Activated CD4-positive, alpha-beta T cell treated with anti-CD3 and anti-CD28 coated beads, Interleukin-2, amount 10 ng/mL, durations not matched to agents 7 days and 5 days (primary cell): ENCODE measurements at regions not wholly inside any gene's neighbourhood (a gene's known extent, or its start where the extent isn't known, plus 50 kb on each side); places are given as distances from the start of the nearest gene placed in this dataset.

Experiments used
- CTCF ChIA-PET: fragments of 350-600 bp; sonication (Branson Sonifier 250); formaldehyde crosslinking; loops from one replicate; lab custom pipeline; 2021; ENCODE audit warnings: antibody characterized with exemption; lab: Charles Lee
- POLR2A ChIA-PET: fragments of 350-600 bp; sonication (Branson Sonifier 250); formaldehyde crosslinking; loops from one replicate; lab custom pipeline; 2021; ENCODE audit warnings: antibody characterized with exemption; lab: Charles Lee
- DNase-seq: peaks from one replicate; pipeline ENCODE4 v3.0.0-alpha.2; 2020
- H3K27ac Mint-ChIP-seq: one replicate; pipeline ENCODE4 v1.8.0; 2021; ENCODE audit warnings: mild to moderate bottlenecking, moderate library complexity, mixed read lengths
- H3K27me3 Mint-ChIP-seq: one replicate; pipeline ENCODE4 v1.8.0; 2021; ENCODE audit warnings: mixed read lengths
- H3K36me3 Mint-ChIP-seq: one replicate; pipeline ENCODE4 v1.8.0; 2021; ENCODE audit warnings: low read depth, mixed read lengths
- H3K4me1 Mint-ChIP-seq: one replicate; pipeline ENCODE4 v1.8.0; 2021; ENCODE audit warnings: mixed read lengths
- H3K4me3 Mint-ChIP-seq: one replicate; pipeline ENCODE4 v1.8.0; 2021; ENCODE audit warnings: mild to moderate bottlenecking, moderate library complexity, mixed read lengths
- H3K9me3 Mint-ChIP-seq: one replicate; pipeline ENCODE4 v1.8.0; 2021; ENCODE audit warnings: mixed read lengths

DNA sequence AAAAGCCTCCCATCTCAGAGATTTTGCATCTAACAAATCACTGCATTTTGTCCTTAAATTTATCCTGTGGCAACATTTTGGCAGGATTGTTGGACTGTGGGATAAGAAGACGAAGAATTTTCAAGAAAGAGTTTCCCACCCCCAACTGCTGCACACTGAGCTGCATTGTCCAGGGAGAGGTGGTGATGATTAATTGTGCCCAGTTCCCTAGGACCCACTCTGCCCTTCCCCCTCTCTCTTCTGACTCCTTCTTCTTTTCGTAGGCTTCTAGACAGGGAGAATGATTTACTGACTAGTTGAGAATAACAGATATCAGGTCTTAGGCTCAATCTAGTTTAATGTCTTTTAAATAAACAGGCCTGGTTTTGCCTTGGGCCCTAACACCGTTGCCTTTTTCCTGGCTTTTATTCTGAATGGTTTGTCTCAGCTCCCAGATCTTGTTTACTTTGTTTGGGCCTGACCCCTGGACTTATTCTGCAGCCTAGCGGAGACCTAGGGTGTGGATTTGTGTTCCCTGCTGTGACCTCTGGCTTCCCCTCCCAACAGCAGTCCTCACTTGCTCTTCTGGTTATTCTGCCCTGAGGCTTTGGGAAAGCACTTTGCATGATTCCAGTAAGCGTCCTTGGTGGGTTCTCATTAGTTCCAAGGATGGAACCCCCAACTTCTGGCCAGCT is 233.3 kb downstream of the INSIG2 start:
- Mint-ChIP-seq H3K36me3 (no peaks in the 10 kb centered on the region), H3K4me1 (no peaks in the 10 kb centered on the region), H3K27me3 (peaks cover 12% of the 10 kb centered on the region), H3K9me3 (no peaks in the 10 kb centered on the region), H3K27ac (no peak overlapping the region), H3K4me3 (no peak overlapping the region)
- DNase-seq: no peak
- CTCF ChIA-PET: no interaction called here
- POLR2A ChIA-PET: no interaction called here

DNA sequence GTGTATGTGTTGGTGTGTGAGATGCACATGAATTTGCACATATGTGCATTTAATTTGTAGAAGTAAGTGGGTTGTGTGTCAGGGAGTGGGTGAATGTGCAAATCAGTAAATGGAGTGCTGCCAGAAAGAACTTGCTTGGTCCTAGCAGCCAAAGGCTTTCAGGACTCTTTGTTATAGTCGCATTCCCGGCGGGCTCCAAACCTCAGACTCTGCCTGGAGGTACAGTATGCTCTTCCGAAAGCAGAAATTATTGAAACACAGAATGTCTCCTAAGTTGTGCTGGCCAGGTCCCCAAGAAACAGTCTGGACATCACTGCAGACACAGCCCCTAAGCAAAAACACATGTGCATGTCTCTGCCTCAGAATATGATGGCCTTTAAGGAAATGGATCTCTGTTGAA is 232.4 kb downstream of the INSIG2 start:
- no peak overlapping the region for H3K27ac Mint-ChIP-seq
- no peaks in the 10 kb centered on the region for H3K36me3 Mint-ChIP-seq
- no peak overlapping the region for H3K4me3 Mint-ChIP-seq
- ChIA-PET POLR2A (no interaction called here), CTCF (no interaction called here)
- H3K27me3 Mint-ChIP-seq: peaks cover 18% of the 10 kb centered on the region
- H3K9me3 Mint-ChIP-seq: no peaks in the 10 kb centered on the region
- DNase-seq: no peak
- H3K4me1 Mint-ChIP-seq: no peaks in the 10 kb centered on the region

- Mint-ChIP-seq H3K9me3 (no peaks in the 10 kb centered on the region), H3K4me3 (no peak overlapping the region), H3K27me3 (peaks cover 18% of the 10 kb centered on the region), H3K4me1 (no peaks in the 10 kb centered on the region), H3K27ac (no peak overlapping the region), H3K36me3 (no peaks in the 10 kb centered on the region)
- DNase-seq: no peak
- POLR2A ChIA-PET: no interaction called here
- CTCF ChIA-PET: no interaction called here
These were observed 231.9 kb downstream of the INSIG2 start for GRCh38 chr2:118320196-118320595.

GRCh38 chr2:118319271-118319684 is 231.0 kb downstream of the INSIG2 start:
- Mint-ChIP-seq H3K4me1 (no peaks in the 10 kb centered on the region), H3K9me3 (no peaks in the 10 kb centered on the region), H3K27ac (no peak overlapping the region), H3K4me3 (no peak overlapping the region), H3K27me3 (peaks cover 22% of the 10 kb centered on the region), H3K36me3 (no peaks in the 10 kb centered on the region)
- ChIA-PET POLR2A (no interaction called here), CTCF (no interaction called here)
- no peak for DNase-seq

GRCh38 chr2:118315606-118316005 is 227.3 kb downstream of the INSIG2 start:
- no peak for DNase-seq
- Mint-ChIP-seq H3K27ac (no peak overlapping the region), H3K4me3 (no peak overlapping the region), H3K9me3 (no peaks in the 10 kb centered on the region), H3K4me1 (peaks cover 3% of the 10 kb centered on the region), H3K27me3 (peaks cover 36% of the 10 kb centered on the region), H3K36me3 (no peaks in the 10 kb centered on the region)
- CTCF ChIA-PET: interaction anchor here (0.7 kb wide), 1 partner anchor 74 kb away, joined by 3 read pairs; no protein-coding TSS in a partner anchor
- POLR2A ChIA-PET: no interaction called here

GRCh38 chr2:118312969-118313756 is 224.9 kb downstream of the INSIG2 start:
- no peaks in the 10 kb centered on the region for H3K9me3 Mint-ChIP-seq
- no peak overlapping the region for H3K4me3 Mint-ChIP-seq
- CTCF ChIA-PET: no interaction called here
- H3K4me1 Mint-ChIP-seq: peaks cover 14% of the 10 kb centered on the region
- no peak overlapping the region for H3K27ac Mint-ChIP-seq
- H3K27me3 Mint-ChIP-seq: peaks cover 28% of the 10 kb centered on the region
- no peak for DNase-seq
- POLR2A ChIA-PET: no interaction called here
- H3K36me3 Mint-ChIP-seq: peaks cover 2% of the 10 kb centered on the region

GRCh38 chr2:118310681-118311429 is 222.6 kb downstream of the INSIG2 start:
- no peaks in the 10 kb centered on the region for H3K9me3 Mint-ChIP-seq
- CTCF ChIA-PET: interaction anchor here (0.6 kb wide), 1 partner anchor 162 kb away, joined by 3 read pairs; no protein-coding TSS in a partner anchor

DNA sequence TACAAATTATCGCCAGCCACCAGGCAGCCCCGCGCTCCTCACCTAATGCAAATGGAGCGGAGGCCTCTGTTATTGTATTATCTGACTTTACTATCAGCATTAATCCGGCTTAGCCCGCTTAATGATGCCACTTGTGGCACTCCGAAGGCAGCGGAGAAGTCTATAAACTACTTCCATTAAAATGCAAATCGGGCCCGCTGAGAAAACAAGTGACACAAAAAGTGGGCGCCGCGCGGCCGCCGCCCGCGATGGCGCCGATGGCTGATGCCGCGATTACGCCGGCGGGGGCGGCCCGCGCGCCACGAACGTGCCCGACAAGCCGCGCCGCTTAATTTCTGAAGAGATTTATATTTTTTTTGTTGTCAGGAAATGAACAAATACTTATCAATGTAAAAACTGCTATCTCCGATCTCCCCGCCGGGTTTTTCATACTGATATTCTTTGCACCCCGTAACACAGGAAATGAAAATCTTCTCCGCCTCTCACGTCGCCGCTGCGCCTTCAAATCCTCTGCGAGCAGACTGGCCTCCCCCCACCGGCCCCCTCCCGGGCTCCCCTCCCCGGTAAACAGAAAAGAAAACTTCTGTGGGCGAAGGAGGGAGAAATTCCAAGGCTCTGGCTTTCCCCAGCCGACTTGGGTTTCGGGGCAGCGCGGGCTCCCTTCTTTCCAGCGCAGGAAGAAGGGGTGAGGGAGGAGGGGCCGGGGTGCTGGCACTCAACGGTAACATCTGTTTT is 221.8 kb downstream of the INSIG2 start:
- peaks cover 22% of the 10 kb centered on the region for H3K27me3 Mint-ChIP-seq
- ChIA-PET POLR2A (no interaction called here), CTCF (interaction anchor here (0.6 kb wide), 1 partner anchor 161 kb away, joined by 3 read pairs; no protein-coding TSS in a partner anchor)
- H3K4me3 Mint-ChIP-seq: peak overlapping the region; percentile 82
- peak; percentile 72 for DNase-seq
- no peaks in the 10 kb centered on the region for H3K9me3 Mint-ChIP-seq
- peaks cover 2% of the 10 kb centered on the region for H3K36me3 Mint-ChIP-seq
- H3K4me1 Mint-ChIP-seq: peaks cover 14% of the 10 kb centered on the region
- H3K27ac Mint-ChIP-seq: peak overlapping the region; percentile 98

More at GRCh38 chr2:118310681-118311429, 222.6 kb downstream of the INSIG2 start:
- Mint-ChIP-seq H3K27me3 (peaks cover 23% of the 10 kb centered on the region), H3K27ac (peak overlapping the region; percentile 98), H3K4me1 (peaks cover 14% of the 10 kb centered on the region), H3K36me3 (peaks cover 2% of the 10 kb centered on the region), H3K4me3 (peak overlapping the region; percentile 82)
- POLR2A ChIA-PET: no interaction called here
- DNase-seq: no peak

- peaks cover 14% of the 10 kb centered on the region for H3K4me1 Mint-ChIP-seq
These were observed 221.1 kb downstream of the INSIG2 start for GRCh38 chr2:118309257-118309945.

GRCh38 chr2:118307864-118308263 is 219.6 kb downstream of the INSIG2 start:
- H3K27ac Mint-ChIP-seq: no peak overlapping the region
- DNase-seq: no peak
- H3K4me1 Mint-ChIP-seq: peaks cover 14% of the 10 kb centered on the region
- H3K4me3 Mint-ChIP-seq: no peak overlapping the region
- ChIA-PET CTCF (no interaction called here), POLR2A (no interaction called here)
- H3K36me3 Mint-ChIP-seq: peaks cover 2% of the 10 kb centered on the region
- H3K27me3 Mint-ChIP-seq: peaks cover 10% of the 10 kb centered on the region
- H3K9me3 Mint-ChIP-seq: no peaks in the 10 kb centered on the region

More at GRCh38 chr2:118309257-118309945, 221.1 kb downstream of the INSIG2 start:
- Mint-ChIP-seq H3K36me3 (peaks cover 2% of the 10 kb centered on the region), H3K9me3 (no peaks in the 10 kb centered on the region), H3K4me3 (peak overlapping the region; percentile 82), H3K27me3 (peaks cover 18% of the 10 kb centered on the region), H3K27ac (peak overlapping the region; percentile 98)
- POLR2A ChIA-PET: no interaction called here
- no peak for DNase-seq
- CTCF ChIA-PET: no interaction called here

- no peak for DNase-seq
- H3K9me3 Mint-ChIP-seq: no peaks in the 10 kb centered on the region
- peaks cover 12% of the 10 kb centered on the region for H3K27me3 Mint-ChIP-seq
- H3K36me3 Mint-ChIP-seq: no peaks in the 10 kb centered on the region
- ChIA-PET POLR2A (no interaction called here), CTCF (no interaction called here)
- no peaks in the 10 kb centered on the region for H3K4me1 Mint-ChIP-seq
- no peak overlapping the region for H3K4me3 Mint-ChIP-seq
- no peak overlapping the region for H3K27ac Mint-ChIP-seq
These were observed 213.0 kb downstream of the INSIG2 start for GRCh38 chr2:118301248-118301647.

GRCh38 chr2:118300832-118301231 is 212.6 kb downstream of the INSIG2 start:
- no peak overlapping the region for H3K4me3 Mint-ChIP-seq
- H3K9me3 Mint-ChIP-seq: no peaks in the 10 kb centered on the region
- no peaks in the 10 kb centered on the region for H3K4me1 Mint-ChIP-seq
- H3K36me3 Mint-ChIP-seq: no peaks in the 10 kb centered on the region
- DNase-seq: no peak
- peaks cover 13% of the 10 kb centered on the region for H3K27me3 Mint-ChIP-seq
- H3K27ac Mint-ChIP-seq: no peak overlapping the region
- POLR2A ChIA-PET: no interaction called here
- CTCF ChIA-PET: no interaction called here
